ENCODE measurements at regions not wholly inside any gene's neighbourhood (a gene's known extent, or its start where the extent isn't known, plus 50 kb on each side); places are given as distances from the start of the nearest gene placed in this dataset.

- no peak overlapping the region for H3K4me3 ChIP-seq
- H3K4me1 ChIP-seq (replicated peaks in 1 of 2), result no peaks in the 10 kb centered on the region
- H3K36me3 ChIP-seq (replicated peaks in 1 of 2), result no peaks in the 10 kb centered on the region
- intact Hi-C loops (cut with DNase I), result no loop called here
- no peaks in the 10 kb centered on the region for H3K9me3 ChIP-seq (replicated peaks in 1 of 3)
- TF ChIP-seq CTCF (IDR thresholded peaks at IDR 0.05), result no peak
- no peak for TF ChIP-seq POLR2A (IDR thresholded peaks at IDR 0.05)
- no peaks in the 10 kb centered on the region for H3K27me3 ChIP-seq
- H3K27ac ChIP-seq, result no peak overlapping the region
- no peak for DNase-seq
These were observed 57.4 kb upstream of the AGR3 start for GRCh38 chr7:16939161-16939560.

GRCh38 chr7:16940776-16941175 is 59.0 kb upstream of the AGR3 start:
- no peaks in the 10 kb centered on the region for H3K4me1 ChIP-seq (replicated peaks in 1 of 2)
- intact Hi-C loops (cut with DNase I), result no loop called here
- no peak overlapping the region for H3K4me3 ChIP-seq
- H3K27me3 ChIP-seq, result no peaks in the 10 kb centered on the region
- H3K36me3 ChIP-seq (replicated peaks in 1 of 2), result no peaks in the 10 kb centered on the region
- H3K27ac ChIP-seq, result no peak overlapping the region
- no peaks in the 10 kb centered on the region for H3K9me3 ChIP-seq (replicated peaks in 1 of 3)
- no peak for DNase-seq
- no peak for TF ChIP-seq CTCF (IDR thresholded peaks at IDR 0.05)
- TF ChIP-seq POLR2A (IDR thresholded peaks at IDR 0.05), result no peak

GRCh38 chr7:16942929-16943509 is 61.2 kb upstream of the AGR3 start:
- Histone ChIP-seq H3K9me3 (replicated peaks in 1 of 3) (peaks cover 0 to 7% (median 0%) of the 10 kb centered on the region in 3 donors), H3K4me3 (no peak overlapping the region), H3K27me3 (no peaks in the 10 kb centered on the region), H3K4me1 (replicated peaks in 1 of 2) (no peaks in the 10 kb centered on the region), H3K36me3 (replicated peaks in 1 of 2) (no peaks in the 10 kb centered on the region), H3K27ac (no peak overlapping the region)
- 88 to 100% (median 94%) methylated on average over 1 to 21 of the region's 21 CpGs for WGBS, 4 donors
- intact Hi-C loops (cut with DNase I), result no loop called here
- TF ChIP-seq POLR2A (IDR thresholded peaks at IDR 0.05) (no peak), CTCF (IDR thresholded peaks at IDR 0.05) (no peak)
- DNase-seq, result no peak

- 45 to 84% (median 59%) methylated on average over 1 of the region's 1 CpG for WGBS, 4 donors
- H3K9me3 ChIP-seq (replicated peaks in 1 of 3), result peaks cover 0 to 7% (median 0%) of the 10 kb centered on the region in 3 donors
- H3K4me3 ChIP-seq, result no peak overlapping the region
- H3K36me3 ChIP-seq (replicated peaks in 1 of 2), result no peaks in the 10 kb centered on the region
- intact Hi-C loops (cut with DNase I), result no loop called here
- no peaks in the 10 kb centered on the region for H3K27me3 ChIP-seq
- no peak overlapping the region for H3K27ac ChIP-seq
- no peaks in the 10 kb centered on the region for H3K4me1 ChIP-seq (replicated peaks in 1 of 2)
- TF ChIP-seq CTCF (IDR thresholded peaks at IDR 0.05) (no peak), POLR2A (IDR thresholded peaks at IDR 0.05) (no peak)
- no peak for DNase-seq
These were observed 63.2 kb upstream of the AGR3 start for GRCh38 chr7:16944936-16945335.

All from adrenal gland (tissue), 9 donors.